Tibial artery (tissue), 4 donors: ENCODE measurements at regions not wholly inside any gene's neighbourhood (a gene's known extent, or its start where the extent isn't known, plus 50 kb on each side); places are given as distances from the start of the nearest gene placed in this dataset.

Source experiments
- DNase-seq, 2 donors: peaks; one replicate each; pipeline ENCODE4 v3.0.0-alpha.2; 2019
- H3K27ac ChIP-seq, 2 donors: fragments of 200-600 bp; sonication (generic) in 1 of 2; 1 replicate in 1 of 2; 2 replicates in 1 of 2; pipeline ENCODE4 v1.5.1; 2018 to 2019; ENCODE audit warnings: mild to moderate bottlenecking in 1 of 2
- H3K27me3 ChIP-seq, 2 donors: fragments of 200-600 bp; sonication (generic) in 1 of 2; one replicate each; pipeline versions ENCODE4 v1.5.1 to v1.6.0; 2016 to 2019
- H3K36me3 ChIP-seq, 3 donors: fragments of 200-600 bp; sonication (generic) in 2 of 3; one replicate each; pipeline ENCODE4 v1.5.1; 2016 to 2019; ENCODE audit warnings: mild to moderate bottlenecking in 2 of 3
- H3K4me1 ChIP-seq, 4 donors: fragments of 200-600 bp; sonication (generic) in 2 of 4; 1 replicate in 3 of 4; 2 replicates in 1 of 4; pipeline ENCODE4 v1.5.1; 2016 to 2019
- H3K4me3 ChIP-seq, 2 donors: fragments of 200-600 bp; sonication (generic) in 1 of 2; 1 replicate in 1 of 2; 2 replicates in 1 of 2; pipeline ENCODE4 v1.5.1; 2018 to 2019; ENCODE audit warnings: mild to moderate bottlenecking in 2 of 2
- H3K9me3 ChIP-seq, 3 donors: fragments of 200-600 bp; sonication (generic) in 1 of 3; one replicate each; pipeline ENCODE4 v1.5.1; 2016 to 2019
- intact Hi-C: fragments of 100-400 bp; cut with DNase I; formaldehyde crosslinking; loops from one replicate; pipeline ENCODE4 v1.15.0; 2023; ENCODE audit warnings: low total_unique reads
- TF ChIP-seq, protein P1 (sequence below), 2 experiments: fragments of 200-600 bp in 1 of 2; fragments of 450-650 bp in 1 of 2; IDR thresholded peaks; one replicate each; pipeline ENCODE4 v1.5.1; 2017 to 2019; ENCODE audit warnings: antibody characterized with exemption in 2 of 2, mild to moderate bottlenecking in 1 of 2, moderate library complexity in 1 of 2

DNA sequence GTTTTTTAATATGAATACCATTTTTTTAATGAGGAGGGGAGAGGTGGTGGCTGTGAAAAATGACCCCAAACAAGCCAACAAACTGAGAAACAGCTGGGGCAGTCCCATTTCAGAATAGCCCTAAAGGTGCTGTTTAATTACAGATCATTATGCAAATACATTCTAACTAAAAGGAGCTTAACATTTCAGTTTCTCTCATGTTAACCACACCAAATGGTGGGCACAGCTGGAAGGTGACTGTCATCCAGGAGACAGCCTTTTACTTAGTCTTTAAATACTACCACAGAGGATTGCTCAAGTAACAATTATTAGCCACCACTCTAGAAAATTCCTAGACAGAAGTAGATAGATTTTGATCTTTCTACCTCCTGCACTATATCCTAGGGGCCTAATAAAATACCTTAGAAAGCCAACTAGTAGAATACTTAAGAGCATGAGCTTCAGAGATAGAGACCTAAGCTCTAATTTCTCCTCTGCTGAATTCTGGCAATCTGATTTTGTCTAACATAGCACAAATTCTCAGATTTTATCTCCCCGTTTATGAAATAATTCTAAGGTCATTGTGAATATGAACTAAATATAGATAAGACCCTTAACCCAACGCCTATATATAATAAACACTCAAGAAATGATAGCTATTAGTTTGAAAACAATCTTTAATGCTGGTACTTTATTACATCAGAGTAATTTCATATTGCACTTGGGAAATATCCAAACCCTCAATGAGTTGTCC is 615.1 kb upstream of the NRSN1 start:
- H3K27me3 ChIP-seq, result no peaks in the 10 kb centered on the region
- intact Hi-C loops, result no loop called here
- H3K4me3 ChIP-seq, result no peak overlapping the region
- TF ChIP-seq, protein P1, sequence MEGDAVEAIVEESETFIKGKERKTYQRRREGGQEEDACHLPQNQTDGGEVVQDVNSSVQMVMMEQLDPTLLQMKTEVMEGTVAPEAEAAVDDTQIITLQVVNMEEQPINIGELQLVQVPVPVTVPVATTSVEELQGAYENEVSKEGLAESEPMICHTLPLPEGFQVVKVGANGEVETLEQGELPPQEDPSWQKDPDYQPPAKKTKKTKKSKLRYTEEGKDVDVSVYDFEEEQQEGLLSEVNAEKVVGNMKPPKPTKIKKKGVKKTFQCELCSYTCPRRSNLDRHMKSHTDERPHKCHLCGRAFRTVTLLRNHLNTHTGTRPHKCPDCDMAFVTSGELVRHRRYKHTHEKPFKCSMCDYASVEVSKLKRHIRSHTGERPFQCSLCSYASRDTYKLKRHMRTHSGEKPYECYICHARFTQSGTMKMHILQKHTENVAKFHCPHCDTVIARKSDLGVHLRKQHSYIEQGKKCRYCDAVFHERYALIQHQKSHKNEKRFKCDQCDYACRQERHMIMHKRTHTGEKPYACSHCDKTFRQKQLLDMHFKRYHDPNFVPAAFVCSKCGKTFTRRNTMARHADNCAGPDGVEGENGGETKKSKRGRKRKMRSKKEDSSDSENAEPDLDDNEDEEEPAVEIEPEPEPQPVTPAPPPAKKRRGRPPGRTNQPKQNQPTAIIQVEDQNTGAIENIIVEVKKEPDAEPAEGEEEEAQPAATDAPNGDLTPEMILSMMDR (IDR thresholded peaks at IDR 0.05), result no peak
- no peaks in the 10 kb centered on the region for H3K9me3 ChIP-seq
- H3K4me1 ChIP-seq, result no peaks in the 10 kb centered on the region
- no peak overlapping the region for H3K27ac ChIP-seq
- no peak for DNase-seq
- H3K36me3 ChIP-seq, result no peaks in the 10 kb centered on the region

DNA sequence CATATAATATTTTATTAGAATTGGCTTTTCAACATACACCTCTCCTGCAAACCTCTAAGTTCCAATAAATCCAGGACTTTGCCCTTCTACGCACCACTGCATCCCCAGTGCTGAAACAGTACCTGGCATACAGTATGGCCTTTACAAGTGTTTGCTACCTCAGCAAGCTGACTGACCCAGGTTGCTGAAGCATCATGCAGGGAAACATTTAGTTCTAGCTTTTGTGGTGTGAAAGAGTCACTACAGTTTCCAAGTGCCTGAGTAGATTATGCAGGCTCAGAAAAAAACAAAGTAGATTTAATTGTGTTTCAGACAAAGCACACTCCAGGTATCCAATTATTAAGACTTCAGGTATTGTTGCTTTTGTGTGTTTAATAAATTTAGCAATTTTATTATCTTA is 614.2 kb upstream of the NRSN1 start:
- Histone ChIP-seq H3K27me3 (no peaks in the 10 kb centered on the region), H3K9me3 (no peaks in the 10 kb centered on the region), H3K4me3 (no peak overlapping the region), H3K36me3 (no peaks in the 10 kb centered on the region), H3K27ac (no peak overlapping the region), H3K4me1 (no peaks in the 10 kb centered on the region)
- TF ChIP-seq, protein P1 (IDR thresholded peaks at IDR 0.05), result no peak
- DNase-seq, result no peak
- intact Hi-C loops, result no loop called here

- no peaks in the 10 kb centered on the region for H3K4me1 ChIP-seq
- no peaks in the 10 kb centered on the region for H3K27me3 ChIP-seq
- no peak overlapping the region for H3K4me3 ChIP-seq
- TF ChIP-seq, protein P1 (IDR thresholded peaks at IDR 0.05), result no peak
- intact Hi-C loops, result no loop called here
- H3K27ac ChIP-seq, result no peak overlapping the region
- H3K9me3 ChIP-seq, result no peaks in the 10 kb centered on the region
- no peak for DNase-seq
- H3K36me3 ChIP-seq, result no peaks in the 10 kb centered on the region
These were observed 607.7 kb upstream of the NRSN1 start for GRCh38 chr6:23518294-23518693.

DNA sequence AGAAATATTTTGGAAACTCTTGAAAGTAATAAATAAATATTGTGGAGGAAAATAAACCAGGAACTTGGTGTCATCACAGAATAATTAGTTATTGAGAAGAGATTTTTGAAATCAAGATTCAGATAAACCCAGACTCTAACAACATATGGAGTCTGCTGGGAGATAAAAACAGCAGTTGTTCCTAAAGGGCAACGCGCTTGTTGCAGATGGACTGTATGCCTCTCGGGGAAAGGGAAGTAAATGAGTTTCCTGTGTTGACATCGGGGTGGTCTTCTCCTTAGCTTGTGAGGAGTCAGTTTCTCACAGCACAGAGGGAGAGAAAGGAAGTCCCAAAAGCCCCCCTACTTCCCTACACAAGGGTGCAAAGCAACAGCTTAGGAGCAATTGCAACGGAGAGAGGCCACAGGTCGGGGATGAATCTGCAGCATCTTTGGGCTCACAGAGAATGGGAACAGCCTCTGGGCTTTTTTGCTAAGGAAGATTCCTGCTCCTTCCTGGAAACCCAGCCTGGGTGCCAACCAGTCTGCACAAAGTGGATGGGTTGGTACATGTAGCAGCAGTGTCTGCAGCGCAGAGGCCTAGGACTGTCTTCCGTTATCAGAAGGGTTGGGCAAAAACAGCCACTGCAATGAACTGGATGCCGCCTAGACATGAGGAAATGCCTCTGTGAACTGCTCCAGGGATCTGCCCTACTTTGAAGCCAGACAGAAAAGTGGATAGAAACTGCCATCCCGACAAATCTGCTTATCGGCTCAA is 603.0 kb upstream of the NRSN1 start:
- intact Hi-C loops, result no loop called here
- Histone ChIP-seq H3K27ac (no peak overlapping the region), H3K4me3 (no peak overlapping the region), H3K36me3 (no peaks in the 10 kb centered on the region), H3K27me3 (no peaks in the 10 kb centered on the region), H3K4me1 (no peaks in the 10 kb centered on the region), H3K9me3 (no peaks in the 10 kb centered on the region)
- no peak for DNase-seq
- TF ChIP-seq, protein P1 (IDR thresholded peaks at IDR 0.05), result no peak

GRCh38 chr6:23523771-23524170 is 602.2 kb upstream of the NRSN1 start:
- no peak for DNase-seq
- Histone ChIP-seq H3K36me3 (no peaks in the 10 kb centered on the region), H3K27me3 (no peaks in the 10 kb centered on the region), H3K27ac (no peak overlapping the region), H3K4me1 (no peaks in the 10 kb centered on the region), H3K9me3 (no peaks in the 10 kb centered on the region), H3K4me3 (no peak overlapping the region)
- intact Hi-C loops, result no loop called here
- TF ChIP-seq, protein P1 (IDR thresholded peaks at IDR 0.05), result no peak
